ENCODE measurements at regions not wholly inside any gene's neighbourhood (a gene's known extent, or its start where the extent isn't known, plus 50 kb on each side); places are given as distances from the start of the nearest gene placed in this dataset.
A peak's percentile ranks its signal among the peaks of the same experiment; 100 is the strongest.

DNA sequence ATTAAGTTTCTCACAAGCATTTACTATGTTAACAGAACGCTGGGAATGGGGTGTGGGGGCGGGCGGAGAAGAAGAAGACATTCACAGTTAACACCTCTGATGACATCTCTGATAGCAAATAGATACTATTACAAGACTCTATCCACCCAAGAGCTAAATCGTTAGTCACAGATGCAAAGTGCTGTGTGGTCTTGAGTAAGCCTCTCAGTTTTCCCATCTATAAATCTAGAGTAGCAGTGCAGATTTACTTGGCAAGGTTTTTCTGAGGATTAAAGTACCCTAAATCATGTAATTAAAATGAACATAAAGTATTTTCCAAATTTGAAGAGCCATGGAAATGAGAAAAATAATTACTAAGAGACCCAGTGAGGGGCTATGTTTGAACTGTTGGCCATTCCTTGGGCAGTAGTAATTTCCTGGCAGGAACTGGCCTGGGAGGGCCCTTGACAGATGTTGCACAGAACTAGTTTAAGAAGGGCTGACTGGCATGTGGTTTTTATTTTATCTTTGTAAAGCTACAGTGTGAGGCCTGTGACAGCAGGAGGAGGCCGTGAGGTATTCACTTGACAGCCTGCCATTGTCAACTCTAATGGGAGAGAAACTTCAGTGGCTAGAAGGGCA, 58.7 kb upstream of the APOBEC4 start:
- peak; percentile 79 to 81 for DNase-seq (ENCODE audit: low read depth in 2 of 2)

DNA sequence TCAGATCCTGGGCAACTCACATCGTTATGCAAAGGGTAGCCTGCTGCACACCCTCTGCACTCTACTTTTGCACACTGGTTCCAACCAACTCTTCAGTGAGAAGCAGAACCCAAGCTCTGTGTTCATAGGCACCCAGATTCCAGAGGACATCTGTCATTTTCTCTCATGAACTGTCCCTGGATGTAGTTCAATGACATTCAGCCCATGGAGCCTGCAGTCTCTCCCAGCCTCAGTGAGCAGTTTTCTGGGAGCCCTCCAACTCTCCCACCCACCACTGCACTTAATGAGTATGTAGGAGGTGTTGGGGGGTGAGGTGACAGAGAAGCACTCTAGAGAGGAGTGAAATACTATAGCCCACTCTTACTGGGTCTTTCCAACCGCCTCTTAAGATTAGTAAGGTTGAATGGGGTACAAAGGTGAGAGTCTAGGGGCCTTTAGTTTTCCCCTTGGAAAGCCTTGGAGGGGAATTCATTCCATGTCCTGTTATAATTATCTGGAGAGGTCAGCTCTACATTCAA, 58.1 kb upstream of the APOBEC4 start:
- no peak for DNase-seq (ENCODE audit: low read depth in 2 of 2)

DNA sequence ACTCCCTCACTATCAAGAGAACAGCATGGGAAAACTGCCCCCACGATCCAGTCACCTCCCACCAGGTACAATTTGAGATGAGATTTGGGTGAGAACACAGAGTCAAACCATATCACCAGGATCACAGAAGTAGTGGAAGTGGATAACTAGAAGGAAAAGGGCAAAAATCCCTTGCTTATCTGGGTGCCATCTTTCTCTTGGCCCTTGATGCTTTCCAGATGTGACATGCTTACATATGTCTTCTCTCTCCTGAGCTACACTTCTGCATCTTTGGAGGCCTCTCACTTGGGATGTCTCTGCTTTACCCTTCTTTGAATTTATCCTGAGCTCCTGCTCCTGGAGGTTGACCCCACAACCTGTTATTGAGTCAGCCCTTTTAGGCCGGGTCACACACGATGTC, 57.6 kb upstream of the APOBEC4 start:
- DNase-seq (ENCODE audit: low read depth in 2 of 2) = no peak

DNA sequence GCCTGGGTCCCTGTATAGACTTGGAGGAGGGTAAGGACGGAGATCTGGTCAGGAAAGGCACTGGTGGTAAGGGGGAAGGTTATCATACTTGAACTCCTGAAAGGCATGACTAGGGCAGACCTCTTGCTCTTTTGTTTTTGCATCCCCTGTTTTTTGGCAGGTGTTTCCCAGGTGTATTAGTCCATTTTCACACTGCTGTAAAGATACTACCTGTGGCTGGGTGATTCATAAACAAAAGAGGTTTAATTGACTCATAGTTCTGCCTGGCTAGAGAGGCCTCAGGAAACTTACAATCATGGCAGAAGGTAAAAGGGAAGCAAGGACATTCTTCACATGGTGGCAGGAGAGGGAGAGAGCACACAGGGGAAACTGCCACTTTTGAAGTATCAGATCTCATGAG, 57.2 kb upstream of the APOBEC4 start:
- DNase-seq (ENCODE audit: low read depth in 2 of 2) = no peak

DNA sequence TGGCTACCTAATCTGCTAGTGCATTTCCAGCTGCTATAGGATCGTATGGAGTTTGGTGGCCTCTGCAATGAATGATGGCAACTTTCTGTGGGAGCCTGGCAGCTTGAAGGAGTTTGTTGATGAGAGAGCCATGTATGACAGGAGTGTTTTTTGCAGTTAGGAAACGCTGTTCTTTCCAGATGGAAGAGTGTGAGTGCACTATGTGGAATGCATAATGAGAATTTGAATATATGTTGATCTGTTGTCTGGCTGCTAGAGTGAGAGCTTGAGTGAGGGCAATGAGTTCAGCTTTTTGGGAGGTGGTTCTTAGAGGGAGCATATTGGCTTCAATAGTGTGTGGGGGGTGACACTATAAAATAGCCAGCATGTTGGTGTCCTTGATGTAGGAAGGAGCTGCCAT, 51.0 kb upstream of the APOBEC4 start:
- DNase-seq (ENCODE audit: low read depth in 2 of 2) = no peak
